ENCODE measurements at regions not wholly inside any gene's neighbourhood (a gene's known extent, or its start where the extent isn't known, plus 50 kb on each side); places are given as distances from the start of the nearest gene placed in this dataset.
A peak's percentile ranks its signal among the peaks of the same experiment; 100 is the strongest.

- TF ChIP-seq E2F6 (IDR thresholded peaks at IDR 0.05) (peak; percentile 21; the same call in 1 of the 2 replicates), EGR1 (IDR thresholded peaks at IDR 0.05; ENCODE audit: borderline replicate concordance, low read depth, low read length) (0 out of 2 replicates have a peak, but pooled peaks have one; percentile 21)
Measured at GRCh38 chr2:172172513-172173173, 69.9 kb upstream of the DLX2 start (continued).
